HG03558 (cell line): ENCODE measurements at regions not wholly inside any gene's neighbourhood (a gene's known extent, or its start where the extent isn't known, plus 50 kb on each side); places are given as distances from the start of the nearest gene placed in this dataset.
"Not testable (repeated sequence)": the region's sequence is repeated elsewhere in the genome, so short reads cannot be mapped to it uniquely, and the experiment has no call there.

Experiments
- ATAC-seq: cut with Tn5 transposase; IDR thresholded peaks from one replicate; pipeline ENCODE4 v1.9.1; 2021; ENCODE audit warnings: moderate number of reproducible peaks; ENCODE audit not compliant: unreplicated experiment; ENCODE audit errors: extremely low read depth

DNA sequence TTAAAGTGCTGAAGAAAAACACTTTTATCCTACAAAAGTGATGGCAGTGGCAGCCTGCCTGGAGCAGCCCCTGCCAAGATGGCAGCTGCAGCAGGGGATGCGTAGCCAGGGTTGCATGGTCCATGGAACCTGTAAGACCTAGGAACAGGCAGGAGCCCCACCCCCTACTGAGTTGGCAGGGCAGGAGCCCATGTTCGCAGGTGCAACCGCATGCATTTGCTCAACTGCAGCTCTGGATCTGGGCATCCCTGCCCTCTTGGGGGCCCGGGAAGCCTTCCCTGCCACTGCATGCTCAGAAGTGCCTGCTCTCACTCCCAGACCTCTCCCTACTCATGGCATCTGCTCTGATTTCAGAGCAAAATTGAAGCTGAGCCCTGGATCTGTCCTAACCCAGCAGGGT, 779.6 kb downstream of the CDH18 start:
- ATAC-seq: no peak

DNA sequence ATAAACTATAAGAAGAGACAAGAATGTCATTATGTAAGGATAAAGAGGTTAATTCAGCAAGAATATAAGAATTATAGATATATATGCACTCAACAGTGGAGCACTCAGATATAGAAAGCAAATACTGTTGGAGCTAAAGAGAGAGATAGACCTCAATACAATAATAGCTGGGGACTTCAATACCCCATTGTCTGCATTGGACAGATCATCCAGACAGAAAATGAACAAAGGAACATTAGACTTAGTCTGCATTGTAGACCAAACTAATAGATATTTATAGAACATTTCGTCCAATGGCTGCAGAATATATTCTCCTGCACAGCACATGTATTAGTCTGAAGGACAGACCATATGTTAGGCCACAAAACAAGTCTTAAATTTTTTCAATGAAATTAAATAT, 777.1 kb downstream of the CDH18 start:
- ATAC-seq: no peak

DNA sequence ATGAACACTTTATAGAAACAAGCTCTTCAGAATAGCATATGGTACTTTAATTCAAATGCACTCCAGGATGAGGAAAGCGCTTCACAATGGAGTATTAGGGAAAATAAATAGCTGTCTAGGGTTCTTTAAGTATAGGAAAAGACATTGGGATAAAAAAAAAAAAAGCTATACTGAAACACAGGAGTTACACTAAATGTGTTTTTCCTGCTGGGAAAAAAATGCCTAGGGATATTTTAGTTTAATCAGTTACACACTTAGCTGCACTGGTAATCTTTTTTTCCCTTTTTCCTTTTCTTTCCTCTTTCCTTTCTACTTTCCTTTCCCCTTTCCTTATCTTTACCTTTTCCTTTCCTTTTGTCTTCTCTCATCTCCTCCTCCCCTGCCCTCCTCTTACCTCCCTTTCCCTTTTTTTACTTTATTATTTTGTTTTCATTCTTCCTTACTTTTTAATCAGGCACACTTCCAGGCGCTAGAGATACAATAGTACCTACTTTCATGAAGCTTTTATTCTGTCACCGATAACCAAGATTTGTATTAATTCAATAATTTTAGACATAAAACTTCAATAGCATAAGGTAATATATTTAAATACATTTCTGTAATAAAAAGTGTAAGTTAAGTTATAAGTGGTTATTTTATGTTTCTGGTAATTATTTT, 758.7 kb downstream of the CDH18 start:
- no peak for ATAC-seq

DNA sequence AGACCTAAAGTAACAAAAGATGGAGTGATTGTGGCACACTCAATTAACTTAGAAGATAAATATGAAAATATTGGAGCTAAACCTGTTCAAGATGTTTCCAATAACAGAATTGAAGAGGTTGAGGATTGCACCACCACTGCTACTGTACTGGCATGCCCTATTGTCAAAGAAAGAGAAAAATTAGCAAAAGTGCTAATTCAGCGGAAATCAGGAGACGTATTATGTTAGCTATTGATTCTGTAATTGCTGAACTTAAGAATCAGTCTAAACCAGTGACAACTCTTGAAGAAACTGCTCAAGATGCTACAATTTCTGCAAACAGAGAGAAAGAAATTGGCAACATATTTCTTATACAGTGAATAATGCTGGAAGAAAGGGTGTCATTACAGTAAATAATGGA, 754.4 kb downstream of the CDH18 start:
- no peak for ATAC-seq

DNA sequence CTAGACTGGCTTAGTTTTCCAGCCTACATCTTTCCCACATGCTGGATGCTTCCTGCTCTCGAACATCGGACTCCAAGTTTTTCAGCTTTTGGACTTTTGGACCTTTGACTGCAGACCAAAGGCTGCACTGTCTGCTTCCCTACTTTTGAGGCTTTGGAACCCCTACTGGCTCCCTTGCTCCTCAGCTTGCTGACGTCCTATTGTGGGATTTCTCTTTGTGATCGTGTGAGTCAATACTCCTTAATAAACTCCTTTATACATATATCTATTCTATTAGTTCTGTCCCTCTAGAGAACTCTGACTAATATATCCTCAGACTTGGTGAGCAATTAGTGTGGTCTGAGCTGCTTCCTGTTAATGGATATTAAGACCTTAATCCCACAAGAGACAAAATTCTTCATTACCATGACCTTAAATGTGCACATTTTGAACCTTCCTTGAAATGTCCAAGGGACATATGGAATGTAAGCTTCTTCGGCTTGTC, 752.9 kb downstream of the CDH18 start:
- ATAC-seq: no peak

DNA sequence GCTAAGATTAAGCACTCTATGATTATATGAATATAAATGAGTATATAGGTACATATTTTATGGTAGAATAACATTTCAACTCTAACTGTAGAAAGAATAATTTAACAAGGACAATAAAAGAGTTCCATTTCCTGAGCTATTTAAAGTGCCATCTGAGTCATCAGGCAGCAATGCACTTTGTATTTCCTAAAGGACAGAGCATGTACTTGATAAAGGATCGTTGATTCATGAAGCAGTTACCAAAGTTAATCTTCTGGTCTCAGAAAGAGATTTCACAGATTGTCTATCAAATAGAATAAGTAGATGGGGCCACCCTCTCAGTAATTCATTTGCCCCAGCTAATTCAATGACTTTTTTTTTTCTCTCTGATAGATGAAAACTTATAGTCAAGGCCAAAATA, 747.8 kb downstream of the CDH18 start:
- ATAC-seq: no peak

DNA sequence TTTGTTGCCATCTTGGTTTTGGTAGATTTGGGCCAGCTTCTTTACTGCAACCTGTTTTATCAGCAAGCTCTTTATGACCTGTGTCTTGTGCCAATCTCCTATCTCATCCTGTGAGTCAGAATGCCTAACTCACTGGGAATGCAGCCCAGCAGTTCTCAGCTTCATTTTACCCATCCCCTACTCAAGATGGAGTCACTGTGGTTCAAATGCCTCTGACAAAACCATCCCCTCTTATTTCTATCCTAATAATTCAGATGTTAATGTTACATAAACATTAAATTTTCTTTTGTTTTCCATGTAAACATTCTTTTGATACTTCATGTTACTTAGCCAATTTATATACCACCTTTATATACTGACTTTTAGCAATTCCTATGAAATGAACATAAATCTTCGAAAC, 746.3 kb downstream of the CDH18 start:
- ATAC-seq: no peak

DNA sequence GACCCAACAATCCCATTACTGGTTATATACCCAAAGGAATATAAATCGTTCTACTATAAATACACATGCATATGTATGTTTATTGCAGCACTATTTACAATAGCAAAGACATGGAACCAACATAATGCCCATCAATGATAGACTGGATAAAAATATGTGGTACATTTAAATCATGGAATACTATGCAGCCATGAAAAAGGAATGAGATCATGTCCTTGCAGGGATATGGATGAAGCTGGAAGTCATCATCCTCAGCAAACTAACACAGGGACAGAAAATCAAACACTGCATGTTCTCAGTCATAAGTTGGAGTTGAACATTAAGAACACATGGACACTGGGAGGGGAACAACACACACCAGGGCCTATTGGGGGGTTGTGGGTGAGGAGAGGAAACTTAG, 741.8 kb downstream of the CDH18 start:
- not testable (repeated sequence) for ATAC-seq

DNA sequence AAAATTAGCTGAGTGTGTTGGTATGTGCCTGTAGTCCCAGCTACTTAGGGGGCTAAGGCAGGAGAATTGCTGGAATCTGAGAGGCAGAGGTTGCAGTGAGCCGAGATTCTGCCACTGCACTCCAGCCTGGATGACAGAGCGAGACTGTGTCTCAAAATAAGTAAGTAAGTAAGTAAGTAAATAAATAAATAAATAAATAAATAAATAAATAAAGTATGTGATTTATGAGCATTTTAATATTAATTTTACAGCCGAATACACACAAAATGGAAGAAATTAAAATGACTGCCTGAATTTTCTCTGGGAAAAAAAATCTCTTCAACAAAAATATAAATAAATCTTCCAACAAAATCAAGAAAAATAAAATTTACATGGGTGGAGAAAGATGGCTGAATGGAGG, 740.7 kb downstream of the CDH18 start:
- no peak for ATAC-seq

DNA sequence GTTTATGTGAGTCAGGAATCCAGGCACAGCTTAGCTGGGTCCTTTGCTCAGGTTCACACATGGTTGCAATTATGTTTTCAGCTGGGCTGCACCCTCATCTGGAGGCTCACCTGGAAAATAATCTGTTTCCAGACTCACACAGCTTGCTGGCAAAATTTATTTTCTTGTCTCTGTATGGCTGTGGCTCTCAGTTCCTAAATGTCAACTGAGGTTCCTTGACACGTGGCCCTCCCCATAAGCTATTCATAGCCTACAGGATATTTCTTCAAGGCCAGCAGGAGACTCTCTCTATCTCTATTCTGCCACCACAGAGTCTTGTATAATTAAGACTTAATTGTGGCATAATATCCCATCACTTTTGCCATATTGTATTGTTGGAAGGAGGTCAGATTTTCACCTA, 732.0 kb downstream of the CDH18 start:
- no peak for ATAC-seq

DNA sequence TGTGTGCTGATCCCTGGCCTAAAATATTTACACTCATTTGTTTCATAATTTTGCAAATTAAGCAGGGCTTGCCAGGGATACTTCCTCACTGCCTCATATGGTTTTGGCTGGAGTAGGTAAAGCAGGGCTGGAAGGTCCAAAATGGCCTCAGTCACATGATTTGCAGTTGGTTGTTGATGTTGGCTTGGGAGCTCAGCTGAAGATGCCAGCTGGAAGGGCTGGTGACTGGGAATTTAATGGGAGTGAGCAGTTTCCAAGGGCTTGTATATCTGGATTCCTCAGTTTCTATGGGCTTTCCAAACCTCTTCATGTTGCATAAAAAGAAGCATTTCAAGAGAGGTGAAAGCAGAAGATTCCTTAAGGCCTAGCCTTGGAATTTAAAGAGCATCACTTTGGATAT, 729.3 kb downstream of the CDH18 start:
- no peak for ATAC-seq

DNA sequence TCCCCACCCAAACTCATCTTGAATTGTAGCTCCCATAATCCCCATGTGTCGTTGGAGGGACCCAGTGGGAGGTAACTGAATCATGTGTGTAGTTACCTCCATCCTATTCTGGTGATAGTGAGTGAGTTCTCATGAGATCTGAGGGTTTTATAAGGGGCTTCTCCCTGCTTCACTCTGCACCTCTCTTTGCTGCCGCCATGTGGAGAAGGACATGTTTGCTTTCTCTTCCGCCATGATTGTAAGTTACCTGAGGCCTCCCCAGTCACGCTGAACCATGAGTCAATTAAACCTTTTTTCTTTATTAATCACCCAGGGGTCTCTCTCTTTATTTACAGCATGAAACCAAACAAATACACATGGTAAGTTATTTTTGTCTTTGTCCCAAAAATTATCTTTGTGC, 726.1 kb downstream of the CDH18 start:
- no peak for ATAC-seq

DNA sequence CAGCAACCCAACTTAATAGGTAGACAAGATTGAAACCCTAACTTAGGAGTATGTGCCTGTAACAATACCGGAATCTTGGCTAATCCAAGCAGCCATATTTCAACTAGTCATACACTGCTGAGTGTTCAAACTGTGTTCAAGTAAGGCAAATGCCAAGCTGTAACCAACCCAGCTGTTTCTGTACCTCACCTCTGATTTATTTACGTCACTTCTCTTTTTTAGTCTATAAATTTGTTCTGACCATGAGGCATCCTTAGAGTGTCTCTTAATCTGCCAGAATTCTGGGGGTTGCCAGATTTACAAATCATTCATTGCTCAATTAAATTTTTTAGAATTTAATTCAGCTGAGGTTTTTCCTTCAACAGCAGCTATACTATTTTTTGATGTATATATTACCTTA, 723.2 kb downstream of the CDH18 start:
- no peak for ATAC-seq

DNA sequence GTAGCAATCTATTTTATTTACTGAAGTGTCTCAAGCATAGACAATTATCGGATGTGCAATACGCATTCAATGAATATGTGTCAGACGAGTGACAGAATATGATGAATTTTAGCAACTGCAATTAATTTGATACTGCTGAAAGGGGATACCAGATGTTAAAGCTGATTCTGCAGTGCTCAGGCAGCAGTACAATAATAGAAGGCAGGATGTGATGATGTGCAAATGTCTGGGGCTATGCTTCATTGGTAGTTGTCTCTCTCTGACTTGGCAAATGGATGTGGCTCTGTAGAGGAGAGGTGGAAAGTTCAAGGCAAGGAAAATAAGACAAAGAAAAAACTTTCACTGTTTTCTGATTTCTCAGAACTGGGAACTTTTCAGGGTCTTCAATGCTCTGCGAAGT, 721.2 kb downstream of the CDH18 start:
- no peak for ATAC-seq

DNA sequence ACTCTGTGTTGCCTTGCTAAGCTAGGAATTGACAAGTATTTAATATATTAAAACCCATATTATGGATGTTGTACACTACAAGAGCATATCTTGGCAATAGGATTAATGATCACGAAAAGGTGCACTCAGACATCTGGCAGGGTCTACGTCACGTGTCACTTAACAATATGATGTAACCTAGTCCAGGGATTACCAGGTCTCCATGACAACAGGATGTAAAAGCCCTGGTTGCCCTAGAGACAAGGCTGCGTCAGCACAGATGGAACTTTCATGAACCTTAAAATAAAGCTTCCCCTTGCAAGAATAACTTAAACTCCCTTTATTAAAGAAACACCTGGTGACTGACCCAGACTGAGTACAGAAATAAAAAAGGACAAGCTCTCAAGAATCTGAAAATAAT, 717.8 kb downstream of the CDH18 start:
- no peak for ATAC-seq

DNA sequence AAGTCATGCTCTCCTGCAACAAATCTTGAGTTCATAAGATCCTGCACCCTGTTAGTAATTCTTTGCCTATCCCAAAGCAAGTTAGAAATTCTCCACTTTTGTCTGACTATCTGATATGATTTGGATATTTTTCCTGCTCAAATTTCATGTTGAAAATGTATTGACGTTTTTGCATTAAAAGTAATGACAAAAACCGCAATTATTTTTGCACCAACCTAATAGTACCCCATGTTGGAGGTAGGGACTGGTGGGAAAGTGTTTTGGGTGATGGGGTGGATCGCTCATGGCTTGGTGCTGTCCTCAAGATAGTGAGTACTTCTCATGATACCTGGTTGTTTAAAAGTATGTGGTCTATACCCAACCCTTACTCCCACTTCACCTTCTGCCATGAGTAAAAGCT, 713.4 kb downstream of the CDH18 start:
- no peak for ATAC-seq

DNA sequence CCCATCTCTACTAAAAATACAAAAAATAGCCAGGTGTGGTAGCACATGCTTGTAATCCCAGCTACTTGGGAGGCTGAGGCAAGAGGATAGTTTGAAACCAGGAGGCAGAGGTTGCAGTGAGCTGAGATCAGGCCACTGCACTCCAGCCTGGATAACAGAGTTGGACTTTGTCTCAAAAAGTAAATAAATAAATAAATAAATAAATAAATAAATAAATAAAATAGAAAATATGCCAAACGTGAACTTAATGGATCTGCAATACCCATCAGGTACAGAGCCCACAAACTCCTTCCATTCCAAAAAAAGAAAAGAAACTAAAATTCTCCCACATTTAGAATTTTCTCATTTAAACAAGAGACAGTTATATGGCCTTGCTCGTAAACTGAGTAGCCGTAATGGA, 702.7 kb downstream of the CDH18 start:
- ATAC-seq: no peak

DNA sequence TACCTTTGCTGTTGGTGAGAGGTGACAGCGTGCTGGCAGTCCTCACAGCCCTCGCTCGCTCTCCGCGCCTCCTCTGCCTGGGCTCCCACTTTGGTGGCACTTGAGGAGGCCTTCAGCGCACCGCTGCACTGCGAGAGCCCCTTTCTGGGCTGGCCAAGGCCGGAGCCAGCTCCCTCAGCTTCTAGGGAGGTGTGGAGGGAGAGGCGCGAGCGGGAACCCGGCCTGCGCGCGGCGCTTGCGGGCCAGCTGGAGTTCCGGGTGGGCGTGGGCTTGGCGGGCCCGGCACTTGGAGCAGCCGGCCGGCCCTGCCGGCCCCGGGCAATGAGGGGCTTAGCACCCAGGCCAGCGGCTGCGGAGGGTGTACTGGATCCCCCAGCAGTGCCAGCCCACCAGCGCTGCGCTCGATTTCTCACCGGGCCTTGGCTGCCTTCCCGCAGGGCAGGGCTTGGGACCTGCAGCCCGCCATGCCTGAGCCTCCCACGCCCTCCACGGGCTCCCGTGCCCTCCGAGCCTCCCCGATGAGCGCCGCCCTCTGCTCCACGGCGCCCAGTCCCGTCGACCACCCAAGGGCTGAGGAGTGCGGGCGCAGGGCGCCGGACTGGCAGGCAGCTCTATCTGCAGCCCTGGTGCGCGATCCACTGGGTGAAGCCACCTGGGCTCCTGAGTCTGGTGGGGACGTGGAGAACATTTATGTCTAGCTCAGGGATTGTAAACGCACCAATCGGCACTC, 700.3 kb downstream of the CDH18 start:
- not testable (repeated sequence) for ATAC-seq

DNA sequence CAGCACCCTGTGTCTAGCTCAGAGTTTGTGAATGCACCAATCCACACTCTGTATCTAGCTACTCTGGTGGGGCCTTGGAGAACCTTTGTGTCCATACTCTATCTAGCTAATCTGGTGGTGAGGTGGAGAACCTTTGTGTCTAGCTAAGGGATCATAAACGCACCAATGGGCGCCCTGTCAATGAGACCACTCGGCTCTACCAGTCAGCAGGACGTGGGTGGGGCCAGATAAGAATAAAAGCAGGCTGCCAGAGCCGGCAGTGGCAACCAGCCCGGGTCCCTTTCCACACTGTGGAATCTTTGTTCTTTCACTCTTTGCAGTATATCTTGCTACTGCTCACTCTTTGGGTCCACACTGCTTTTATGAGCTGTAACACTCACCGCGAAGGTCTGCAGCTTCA, 699.7 kb downstream of the CDH18 start:
- ATAC-seq: not testable (repeated sequence)

DNA sequence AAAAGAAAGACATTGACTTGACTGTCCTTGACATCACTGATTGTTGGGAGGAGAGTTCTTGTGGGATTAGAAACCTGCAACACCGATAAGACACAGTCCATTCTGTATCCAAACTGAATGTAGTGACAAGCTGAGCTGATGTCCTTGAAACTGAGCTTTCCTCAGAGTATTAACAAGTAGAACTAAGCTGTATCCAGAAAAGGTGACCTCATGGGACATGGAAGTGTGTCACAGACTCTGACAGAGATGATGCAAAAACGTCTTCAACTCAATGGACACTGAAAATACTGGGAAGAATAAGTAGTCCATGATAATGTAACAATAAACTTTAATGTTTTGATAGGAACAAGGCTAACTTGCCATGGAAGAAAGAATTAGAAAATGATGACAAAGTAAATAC, 690.1 kb downstream of the CDH18 start:
- ATAC-seq: no peak

DNA sequence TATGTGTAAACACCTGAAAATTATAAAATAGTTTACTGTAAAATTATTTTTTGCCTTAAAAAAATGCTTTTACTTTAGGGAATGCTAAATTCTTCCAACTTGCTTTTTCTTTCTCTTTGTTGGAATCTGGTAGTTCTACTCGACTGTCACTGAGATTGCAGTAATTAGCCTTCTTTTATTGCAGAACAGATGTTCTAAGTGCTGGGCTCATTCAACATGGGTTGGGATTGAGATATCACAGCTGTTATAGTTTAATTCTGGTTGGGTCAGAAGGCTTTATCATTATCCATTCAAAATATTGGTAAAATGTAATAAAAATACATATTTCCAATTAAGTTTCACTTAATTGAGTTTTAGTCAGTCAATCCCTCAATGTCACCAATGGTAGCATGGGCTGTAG, 686.7 kb downstream of the CDH18 start:
- no peak for ATAC-seq

DNA sequence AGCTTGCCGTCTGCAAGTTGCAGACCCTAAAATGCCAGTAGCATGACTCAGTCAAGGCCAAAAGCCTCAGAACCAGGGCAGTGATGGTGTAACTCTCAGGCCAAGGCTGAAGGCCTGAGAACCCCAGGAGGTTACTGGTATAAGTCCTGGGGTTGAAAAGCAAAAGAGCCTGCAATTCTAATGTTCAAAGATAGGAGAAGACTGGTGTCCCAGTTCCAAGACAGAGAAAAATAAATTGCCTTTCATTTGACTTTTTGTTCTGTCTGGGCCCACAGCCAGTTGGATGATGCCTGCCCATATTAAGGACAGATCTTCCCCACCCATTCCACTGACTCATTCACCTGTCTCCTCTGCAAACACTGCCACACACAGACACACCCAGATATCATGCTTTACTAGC, 673.2 kb downstream of the CDH18 start:
- ATAC-seq: no peak
